ENCODE measurements at regions not wholly inside any gene's neighbourhood (a gene's known extent, or its start where the extent isn't known, plus 50 kb on each side); places are given as distances from the start of the nearest gene placed in this dataset.

DNA sequence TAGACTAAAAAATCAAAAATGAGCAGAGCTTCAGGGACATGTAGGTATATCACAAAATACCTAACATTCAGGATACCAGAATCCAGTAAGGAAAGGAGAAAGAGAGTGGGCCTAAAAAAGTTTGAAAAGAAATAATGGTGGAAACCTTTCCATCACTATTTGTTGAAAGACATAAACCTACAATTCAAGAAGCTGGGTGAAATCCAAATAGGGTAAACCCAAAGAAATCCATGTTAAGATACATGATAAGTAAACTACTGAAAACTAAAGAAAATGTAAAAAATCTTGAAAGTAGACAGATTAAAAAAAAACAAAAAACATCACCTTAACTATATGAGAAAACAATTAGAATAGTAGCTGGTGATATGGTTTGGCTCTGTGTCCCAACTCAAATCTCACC, 76.7 kb upstream of the COMTD1 start:
- TF ChIP-seq, protein P1, sequence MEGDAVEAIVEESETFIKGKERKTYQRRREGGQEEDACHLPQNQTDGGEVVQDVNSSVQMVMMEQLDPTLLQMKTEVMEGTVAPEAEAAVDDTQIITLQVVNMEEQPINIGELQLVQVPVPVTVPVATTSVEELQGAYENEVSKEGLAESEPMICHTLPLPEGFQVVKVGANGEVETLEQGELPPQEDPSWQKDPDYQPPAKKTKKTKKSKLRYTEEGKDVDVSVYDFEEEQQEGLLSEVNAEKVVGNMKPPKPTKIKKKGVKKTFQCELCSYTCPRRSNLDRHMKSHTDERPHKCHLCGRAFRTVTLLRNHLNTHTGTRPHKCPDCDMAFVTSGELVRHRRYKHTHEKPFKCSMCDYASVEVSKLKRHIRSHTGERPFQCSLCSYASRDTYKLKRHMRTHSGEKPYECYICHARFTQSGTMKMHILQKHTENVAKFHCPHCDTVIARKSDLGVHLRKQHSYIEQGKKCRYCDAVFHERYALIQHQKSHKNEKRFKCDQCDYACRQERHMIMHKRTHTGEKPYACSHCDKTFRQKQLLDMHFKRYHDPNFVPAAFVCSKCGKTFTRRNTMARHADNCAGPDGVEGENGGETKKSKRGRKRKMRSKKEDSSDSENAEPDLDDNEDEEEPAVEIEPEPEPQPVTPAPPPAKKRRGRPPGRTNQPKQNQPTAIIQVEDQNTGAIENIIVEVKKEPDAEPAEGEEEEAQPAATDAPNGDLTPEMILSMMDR (IDR thresholded peaks at IDR 0.05; ENCODE audit: low read depth, low read length): no peak
- TF ChIP-seq EZH2phosphoT487 (IDR thresholded peaks at IDR 0.05; ENCODE audit: low read depth): no peak

Data from OCI-LY3 (cell line).